ENCODE measurements at regions not wholly inside any gene's neighbourhood (a gene's known extent, or its start where the extent isn't known, plus 50 kb on each side); places are given as distances from the start of the nearest gene placed in this dataset.

DNA sequence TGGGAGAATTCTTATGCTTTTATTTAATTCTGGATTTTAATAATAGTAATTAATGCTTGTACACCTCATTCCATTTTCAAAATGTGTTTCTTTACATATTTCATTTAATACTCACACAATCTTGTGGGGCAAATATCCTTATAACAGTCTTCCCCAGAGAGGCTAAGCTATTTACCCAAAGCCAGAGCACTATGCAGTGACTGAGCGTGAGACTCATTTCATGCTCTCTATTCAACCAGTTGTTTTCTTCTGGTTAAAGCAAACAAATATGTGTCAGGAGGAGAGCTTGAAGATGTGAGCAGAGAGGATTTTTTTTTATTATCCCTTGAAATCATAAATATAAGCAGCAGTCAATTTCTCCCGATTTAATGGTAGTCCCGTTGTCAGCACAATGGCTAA, 548.3 kb upstream of the TBL1XR1 start:
- DNase-seq (ENCODE audit: low spot score), result no peak

DNA sequence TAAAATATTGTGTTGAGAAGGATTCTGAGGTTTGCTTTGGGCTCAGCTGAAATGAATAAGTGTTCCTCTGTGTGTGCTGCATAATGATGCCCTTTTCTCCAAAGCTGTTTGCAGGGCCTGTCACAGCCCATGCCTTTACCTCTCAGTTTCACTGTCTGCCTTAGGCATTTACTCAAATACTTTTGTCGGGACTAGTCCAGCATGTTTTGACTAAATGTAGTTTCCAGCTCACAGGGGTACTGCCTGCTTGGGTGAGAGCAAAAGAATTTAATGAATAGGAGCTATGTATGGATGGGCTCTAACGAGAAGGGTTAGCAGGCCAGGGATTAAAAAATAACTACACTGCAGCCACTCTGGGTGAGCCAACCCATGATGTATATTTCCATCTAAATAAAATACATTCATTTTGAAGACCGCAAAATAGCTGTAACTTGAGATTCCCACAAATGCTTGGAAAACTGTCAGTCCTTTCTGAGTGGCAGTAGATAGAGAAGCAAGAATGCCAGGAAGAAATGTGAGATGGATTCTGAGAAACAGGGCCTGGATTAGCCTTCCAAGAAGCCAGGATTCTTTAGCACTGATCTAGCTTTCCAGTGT, 549.2 kb upstream of the TBL1XR1 start:
- no peak for DNase-seq (ENCODE audit: low spot score)

DNA sequence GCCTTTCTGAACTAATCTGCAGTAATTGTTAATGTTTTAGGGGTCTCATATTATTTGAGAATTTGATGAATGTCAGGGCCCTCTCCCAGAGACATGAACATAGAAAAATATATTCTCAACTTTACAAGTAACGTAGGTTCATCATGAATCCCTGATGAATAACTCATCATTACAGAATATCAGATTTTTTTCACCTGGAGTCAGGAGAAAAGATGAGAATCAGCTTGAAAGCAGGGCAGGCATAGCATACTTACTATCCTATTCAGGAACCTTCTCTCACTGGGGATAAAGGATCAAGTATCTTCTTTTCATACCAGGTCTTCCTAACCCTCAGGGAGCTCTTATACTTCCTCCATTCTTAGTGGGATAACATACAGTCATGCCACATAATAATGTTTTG, 552.6 kb upstream of the TBL1XR1 start:
- no peak for DNase-seq (ENCODE audit: low spot score)

DNA sequence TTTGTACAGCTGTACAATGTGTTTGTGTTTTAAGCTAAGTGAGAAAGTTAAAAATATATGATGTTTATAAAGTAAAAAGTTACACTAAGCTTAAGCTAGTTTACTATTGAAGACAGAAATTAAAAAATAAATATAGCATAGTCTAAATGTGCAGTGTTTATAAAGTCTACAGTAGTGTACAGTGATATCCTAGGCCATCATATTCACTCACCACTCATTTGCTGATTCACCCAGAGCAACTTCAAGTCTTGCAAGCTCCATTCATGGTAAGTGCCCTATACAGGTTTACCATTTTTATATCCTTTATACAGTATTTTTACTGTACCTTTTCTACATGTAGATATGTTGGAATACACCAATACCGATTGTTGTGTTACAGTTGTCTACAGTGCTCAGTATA, 553.2 kb upstream of the TBL1XR1 start:
- DNase-seq (ENCODE audit: low spot score), result no peak

DNA sequence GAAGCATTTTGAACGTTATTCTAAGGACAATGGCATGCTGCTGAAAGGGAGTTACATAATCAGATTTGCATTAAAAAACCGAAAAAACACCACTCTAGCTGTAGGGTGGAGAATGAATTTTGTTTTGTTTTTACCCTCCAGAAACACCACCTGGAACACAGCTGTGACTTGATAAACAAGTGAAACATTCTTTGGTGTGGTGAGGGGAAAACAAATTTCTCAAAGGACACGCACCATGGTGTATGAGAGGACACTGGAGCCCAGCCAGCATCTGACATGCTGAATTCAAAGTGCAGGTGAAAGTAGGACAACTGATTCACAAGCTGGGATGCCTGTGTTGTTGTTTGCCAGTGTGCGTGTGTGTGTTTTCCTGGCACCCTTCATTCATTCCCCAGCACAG, 554.5 kb upstream of the TBL1XR1 start:
- DNase-seq (ENCODE audit: low spot score), result no peak

DNA sequence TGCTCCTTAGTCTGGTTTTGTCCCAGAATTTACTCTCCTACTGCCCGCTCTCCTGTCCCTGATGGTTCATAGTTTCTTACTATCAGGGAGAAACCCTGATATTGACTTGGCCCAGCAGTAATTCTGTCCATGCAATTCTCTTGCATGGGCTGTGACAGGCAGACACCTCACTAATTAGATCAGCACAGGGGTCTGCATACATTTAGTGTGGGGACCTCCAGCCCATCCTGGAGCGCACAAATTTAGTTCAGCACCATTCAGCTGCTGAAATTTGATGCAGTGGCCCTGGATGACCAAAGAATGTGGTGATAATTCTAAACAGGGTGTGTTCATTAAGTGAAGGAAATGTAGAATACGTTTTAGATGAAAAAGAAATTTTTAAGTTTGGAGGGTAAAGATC, 555.5 kb upstream of the TBL1XR1 start:
- no peak for DNase-seq (ENCODE audit: low spot score)

DNA sequence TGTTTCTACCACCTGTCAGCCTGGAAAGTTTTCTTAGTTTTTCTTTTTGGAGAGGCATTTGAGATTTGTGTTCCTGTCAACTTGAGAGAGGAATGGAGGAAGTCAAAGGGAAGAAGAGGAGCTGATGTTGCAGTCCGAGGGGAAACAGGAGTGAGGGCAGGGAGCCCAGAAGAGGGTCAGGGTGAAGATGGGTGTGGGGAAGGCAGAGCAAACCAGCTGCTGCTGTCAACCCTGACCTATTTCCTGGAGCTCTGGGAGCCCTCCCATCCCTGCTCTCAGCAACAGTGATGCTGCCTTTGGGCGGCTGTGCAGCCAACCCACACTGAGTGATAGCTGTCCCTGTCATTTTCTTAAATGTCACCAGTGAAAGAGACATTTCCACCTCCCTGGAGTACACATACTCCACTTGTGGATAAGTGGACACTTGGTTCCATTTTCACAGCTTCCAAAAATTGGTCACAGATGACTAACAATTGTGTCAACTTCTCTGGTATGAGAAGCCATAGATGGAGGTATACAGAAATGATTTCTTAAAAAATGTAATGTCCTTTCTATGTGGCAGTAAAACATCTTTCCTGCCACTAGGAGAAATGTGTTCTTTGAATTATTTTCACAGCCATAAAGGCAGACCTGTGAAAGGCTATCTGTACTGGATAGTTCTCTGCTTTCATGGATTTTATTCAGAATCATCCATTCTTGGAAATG, 556.3 kb upstream of the TBL1XR1 start:
- no peak for DNase-seq (ENCODE audit: low spot score)

DNA sequence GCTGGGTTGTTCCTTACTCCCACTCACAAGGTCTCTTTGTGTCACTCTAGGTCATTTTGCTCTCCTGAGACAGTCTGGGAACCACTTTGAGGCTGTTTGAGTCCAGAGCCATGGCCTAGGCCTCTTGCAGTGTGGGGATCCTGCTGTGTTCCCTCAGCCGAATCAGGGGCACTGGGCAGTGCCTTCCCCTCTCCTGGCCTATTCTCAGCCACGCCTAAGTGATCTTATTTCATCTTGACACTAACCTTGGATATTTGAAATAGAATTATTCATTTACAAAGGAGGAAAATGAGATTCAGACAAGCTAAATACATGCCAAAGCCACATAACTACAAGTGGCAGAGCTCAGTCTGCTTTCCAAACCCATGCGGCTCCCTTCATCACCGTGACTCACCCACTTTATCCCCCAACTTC, 557.2 kb upstream of the TBL1XR1 start:
- no peak for DNase-seq (ENCODE audit: low spot score)

DNA sequence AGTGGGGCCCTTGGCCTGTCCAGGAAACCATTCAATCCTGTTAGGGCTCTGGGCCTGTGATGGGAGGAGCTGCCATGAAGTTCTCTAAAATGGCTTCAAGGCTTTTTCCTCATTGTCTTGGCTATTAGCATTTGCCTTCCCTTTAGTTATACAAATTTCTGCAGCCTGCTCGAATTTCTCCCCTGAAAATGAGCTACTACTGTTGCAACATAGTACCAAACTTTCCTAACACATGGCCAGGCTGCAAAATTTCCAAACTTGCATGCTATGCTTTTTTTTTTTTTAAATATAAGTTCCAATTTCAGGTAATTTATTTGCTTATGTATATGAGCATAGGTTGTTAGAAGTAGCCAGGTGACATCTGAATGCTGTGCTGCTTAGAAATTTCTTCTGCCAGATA, 560.8 kb upstream of the TBL1XR1 start:
- DNase-seq (ENCODE audit: low spot score), result no peak

DNA sequence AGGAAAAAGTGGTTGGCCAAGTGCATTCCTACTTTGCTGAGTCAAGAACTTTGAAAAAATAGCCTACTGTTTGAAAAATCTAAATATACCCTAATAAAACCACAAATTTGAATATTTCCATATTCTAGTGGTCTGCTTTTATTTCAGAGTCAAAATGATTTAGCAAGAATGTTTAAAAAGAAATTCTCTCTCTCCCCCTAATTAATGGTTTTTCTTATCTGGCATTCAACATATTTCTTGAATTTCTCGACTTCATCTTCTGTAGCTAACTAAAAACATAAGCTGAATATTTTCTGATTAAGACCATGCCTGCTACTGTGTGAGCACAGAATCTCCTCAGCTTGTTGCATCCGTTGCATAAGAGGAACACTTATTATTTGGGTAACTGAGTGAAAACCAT, 563.5 kb upstream of the TBL1XR1 start:
- no peak for DNase-seq (ENCODE audit: low spot score)

DNA sequence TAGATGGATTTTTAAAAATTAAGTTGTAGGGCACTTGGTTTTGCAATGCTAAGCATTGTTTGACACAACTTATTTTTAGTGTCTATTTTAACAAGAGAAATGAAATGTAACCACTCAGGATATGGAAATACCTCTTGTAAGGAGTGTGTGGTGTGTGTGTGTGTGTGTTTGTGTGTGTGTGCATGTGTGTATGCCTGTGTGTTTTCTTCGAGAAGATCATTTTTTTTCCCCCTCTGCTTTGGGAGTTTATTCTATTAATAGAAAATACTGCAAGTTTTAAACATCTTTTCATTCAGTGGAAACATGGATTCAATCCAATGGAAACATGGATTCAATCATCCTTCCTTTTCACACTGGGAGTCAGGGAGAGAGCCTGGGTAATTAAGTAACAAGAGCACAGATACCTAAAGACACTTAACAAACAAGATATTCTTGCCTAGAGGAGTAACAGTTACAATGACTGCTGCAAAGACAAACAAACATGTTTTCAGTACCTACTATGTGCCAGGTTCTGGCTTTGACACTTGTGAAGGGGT, 567.2 kb upstream of the TBL1XR1 start:
- DNase-seq (ENCODE audit: low spot score), result no peak

DNA sequence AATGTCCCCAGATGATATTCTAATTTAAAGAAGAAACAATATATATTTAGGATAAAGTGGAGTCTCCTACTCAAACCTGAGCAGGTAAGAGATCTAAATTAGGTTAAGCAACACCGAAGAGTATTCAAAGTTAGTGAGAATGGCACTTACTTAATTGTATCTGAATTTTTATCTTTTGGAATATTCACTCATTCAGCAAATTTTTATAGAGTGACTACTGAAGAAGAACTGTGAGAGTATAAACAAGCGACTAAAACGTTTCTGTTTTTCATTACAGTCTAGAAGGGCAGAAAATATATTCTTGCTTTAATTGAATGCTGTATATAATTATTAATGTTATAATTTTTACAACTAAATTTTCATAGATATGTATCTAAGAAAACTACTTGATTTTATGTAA, 567.7 kb upstream of the TBL1XR1 start:
- no peak for DNase-seq (ENCODE audit: low spot score)

DNA sequence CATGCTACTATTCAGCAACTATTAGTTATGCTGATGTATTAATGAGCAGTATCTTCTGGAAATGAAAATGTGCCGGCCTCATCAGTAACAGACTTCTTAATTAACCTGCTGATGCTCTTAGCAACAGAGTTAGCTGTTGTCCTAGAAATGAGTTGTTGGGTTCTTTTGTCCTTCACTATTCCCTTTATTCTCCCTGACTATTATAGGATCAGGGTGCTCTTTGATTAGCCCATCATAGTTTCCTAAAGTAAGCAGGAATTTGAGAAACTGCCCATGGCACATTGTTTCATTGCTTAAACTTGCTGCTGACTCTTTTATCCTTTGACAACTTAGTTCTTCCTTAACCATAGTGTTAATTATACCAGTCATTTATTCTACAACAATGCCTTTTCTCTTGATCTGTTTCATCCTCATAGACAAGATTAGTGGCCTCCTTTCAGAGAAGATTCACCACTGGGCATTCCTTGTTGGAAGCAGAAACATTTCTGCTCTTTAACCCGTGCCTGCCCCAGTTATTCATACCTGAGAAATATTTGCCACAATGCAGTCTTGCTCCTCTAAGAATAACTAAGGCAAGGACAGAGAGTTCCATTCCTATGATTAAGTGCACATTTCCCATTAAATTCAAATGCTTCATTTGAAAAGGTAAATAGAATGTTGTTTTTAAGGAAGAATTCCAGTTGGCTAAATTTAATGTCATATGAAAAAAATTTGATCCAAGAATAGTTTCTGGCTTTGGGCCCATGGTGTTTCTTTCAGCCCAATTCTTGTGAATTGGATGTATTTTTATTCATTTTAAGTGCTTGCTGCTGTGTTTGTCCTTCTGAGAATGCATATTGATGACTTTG, 573.3 kb upstream of the TBL1XR1 start:
- no peak for DNase-seq (ENCODE audit: low spot score)

DNA sequence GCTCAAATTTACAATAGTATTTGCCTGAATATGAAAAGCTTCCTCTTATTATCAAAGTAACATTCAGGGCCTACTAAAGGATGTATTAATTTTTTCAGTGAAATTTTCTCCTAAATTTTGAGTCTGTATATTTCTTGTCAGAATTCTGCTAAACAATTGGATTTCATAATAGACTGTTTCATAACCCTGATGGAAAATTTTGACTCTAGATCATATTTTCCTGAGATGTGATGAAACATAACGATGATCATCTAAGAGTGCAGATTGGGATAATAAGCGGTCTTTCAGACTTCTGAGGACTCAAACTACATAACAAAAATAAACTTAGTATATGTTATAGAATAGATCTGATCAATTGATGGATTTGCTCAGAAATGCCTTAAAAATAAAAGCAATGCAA, 574.5 kb upstream of the TBL1XR1 start:
- no peak for DNase-seq (ENCODE audit: low spot score)

DNA sequence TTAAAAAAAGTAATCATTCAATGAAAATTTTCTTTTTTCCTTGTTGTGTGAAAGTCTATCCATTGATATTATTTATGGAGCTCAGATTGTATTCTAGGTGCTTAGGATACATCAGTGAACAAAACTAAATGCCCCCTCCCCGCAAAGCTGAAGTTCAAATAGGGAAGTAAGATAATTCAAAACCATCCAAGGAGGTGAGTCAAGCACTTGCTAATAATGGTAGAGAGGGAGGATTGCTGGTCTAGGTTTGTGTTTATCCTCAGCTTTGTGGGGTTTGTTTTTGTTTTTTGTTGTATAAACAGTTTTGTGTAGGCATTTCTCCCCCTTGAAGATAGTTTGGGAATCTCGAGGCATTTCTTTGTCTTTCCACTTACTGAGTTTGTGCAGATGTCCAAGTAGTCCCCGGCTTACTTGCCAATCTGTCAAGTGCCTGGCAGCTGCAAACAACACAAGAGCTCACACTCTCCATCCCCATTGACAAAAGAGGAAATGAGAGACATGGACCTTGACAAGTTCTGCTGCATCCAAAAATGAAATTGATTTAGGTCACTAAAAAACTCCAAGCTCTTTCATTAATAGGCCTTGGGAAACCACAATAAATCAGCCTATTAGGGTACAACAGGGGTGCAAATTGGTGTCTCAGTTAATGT, 575.8 kb upstream of the TBL1XR1 start:
- DNase-seq (ENCODE audit: low spot score), result no peak

DNA sequence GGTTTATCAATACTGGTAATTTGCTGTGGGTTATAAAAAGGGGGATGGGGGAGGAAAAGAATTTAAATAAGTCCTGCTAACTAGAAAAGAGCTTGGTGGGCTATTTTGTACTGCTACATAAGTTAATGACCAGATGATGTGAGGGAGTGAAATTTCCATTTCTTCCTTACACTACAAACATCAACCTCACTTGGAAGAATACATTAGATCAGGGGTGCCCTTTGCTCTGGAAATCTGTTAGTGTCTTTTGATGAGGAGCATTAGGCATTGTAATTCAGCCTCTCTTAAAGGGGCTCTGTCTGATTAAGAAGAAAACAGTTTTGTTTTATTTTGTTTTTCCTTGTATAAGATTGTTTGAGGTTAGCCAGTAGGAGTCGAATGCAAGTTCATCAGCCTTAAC, 576.4 kb upstream of the TBL1XR1 start:
- no peak for DNase-seq (ENCODE audit: low spot score)

DNA sequence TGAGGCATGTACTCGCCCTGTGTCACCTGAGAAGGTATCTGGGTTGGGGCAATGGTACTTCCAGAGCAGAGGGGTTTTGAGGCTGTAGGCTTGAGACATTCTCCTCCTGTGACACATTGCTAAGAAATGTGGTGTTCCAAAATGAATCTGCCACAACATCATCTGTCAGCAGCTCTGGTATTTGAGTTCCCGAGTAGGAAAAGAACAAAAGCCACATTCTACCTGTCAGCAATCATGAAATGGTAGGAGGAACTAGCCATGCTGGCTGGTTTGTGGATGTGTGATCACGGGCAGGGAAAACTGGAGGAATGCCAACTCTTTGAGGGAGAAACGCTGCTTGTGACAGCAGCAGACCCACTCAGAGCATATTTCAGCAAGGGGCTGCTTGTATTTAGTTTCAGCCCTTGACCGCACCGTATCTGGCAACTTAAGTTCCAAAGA, 579.4 kb upstream of the TBL1XR1 start:
- no peak for DNase-seq (ENCODE audit: low spot score)

DNA sequence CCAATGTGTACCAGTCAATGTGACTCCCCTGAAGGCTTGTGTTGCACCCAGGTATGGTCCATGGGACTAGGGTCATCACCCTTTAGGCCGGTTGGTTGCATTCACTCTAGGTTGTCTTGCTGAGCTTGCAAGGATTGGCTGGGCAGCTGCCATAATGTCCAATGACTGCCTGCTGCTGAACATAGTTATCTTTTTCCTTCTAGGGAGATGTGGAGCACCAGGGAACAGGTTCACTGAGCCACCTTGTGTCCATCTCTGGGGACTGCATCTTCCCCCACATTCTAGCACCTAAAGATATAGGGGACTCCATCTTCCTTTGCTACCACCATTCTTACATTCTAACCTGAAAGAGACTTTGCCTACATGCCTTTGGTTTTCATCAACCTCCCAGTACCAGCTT, 580.4 kb upstream of the TBL1XR1 start:
- peak; percentile 47 for DNase-seq (ENCODE audit: low spot score)

DNA sequence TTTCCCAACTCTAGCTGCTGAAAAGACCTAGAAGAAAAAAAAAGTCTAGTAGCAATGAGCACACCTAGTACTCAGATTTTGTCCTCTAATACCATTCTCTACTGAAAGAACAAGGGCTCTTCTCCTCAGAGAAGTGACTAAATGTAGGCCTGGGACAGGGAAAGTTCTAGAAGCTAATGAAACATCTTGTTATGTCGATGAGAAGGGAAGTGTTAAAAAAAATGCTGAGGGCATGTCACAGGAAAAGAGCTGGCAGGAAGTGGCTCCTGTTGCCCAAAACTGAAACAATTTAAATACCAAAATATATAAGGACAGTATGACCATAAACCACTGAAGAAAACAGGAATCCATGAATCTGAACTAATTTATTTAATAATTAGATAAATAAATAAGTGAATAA, 581.4 kb upstream of the TBL1XR1 start:
- DNase-seq (ENCODE audit: low spot score), result peak; percentile 27

DNA sequence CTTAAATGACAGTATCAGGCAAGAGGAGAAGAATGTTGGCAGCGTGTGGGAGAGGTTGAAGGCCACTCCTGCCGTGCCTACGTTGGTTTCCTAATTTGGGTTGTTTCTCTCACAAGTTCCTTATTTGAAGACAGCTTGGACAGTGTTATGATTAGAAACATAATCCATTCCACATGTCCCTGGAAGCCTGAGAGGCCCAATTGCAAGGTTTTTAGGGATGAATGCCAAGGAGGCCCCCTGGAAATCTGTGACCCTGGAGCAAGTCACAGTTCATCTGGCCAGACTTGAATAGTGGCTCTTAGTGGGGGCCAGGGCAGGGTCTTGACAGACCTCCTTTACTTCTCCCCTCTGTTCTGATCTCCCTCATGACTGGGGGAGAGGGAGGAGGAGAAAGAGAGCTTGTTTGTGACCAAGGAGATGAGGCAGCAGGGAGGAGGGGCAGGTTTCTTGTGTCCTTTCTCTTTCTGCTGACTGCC, 584.4 kb upstream of the TBL1XR1 start:
- DNase-seq (ENCODE audit: low spot score), result no peak

DNA sequence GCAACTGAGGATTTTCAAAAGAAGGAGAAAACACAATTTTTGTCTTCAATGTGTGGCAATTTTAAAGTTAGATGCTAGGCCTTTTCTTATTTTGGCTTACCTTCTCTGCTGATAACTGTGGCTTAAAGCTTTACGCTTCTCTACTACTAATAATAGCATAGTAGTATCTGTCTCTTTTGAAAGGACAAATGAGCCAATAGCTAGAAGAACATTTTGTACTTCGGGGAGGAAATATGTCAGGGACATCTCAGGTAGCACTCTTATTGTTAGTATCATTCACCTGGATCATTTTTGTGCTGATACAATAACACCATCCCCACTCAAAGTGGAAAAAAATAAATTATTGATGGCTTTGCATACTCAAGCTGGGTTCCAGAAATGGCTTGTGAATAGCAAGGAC, 586.1 kb upstream of the TBL1XR1 start:
- no peak for DNase-seq (ENCODE audit: low spot score)

DNA sequence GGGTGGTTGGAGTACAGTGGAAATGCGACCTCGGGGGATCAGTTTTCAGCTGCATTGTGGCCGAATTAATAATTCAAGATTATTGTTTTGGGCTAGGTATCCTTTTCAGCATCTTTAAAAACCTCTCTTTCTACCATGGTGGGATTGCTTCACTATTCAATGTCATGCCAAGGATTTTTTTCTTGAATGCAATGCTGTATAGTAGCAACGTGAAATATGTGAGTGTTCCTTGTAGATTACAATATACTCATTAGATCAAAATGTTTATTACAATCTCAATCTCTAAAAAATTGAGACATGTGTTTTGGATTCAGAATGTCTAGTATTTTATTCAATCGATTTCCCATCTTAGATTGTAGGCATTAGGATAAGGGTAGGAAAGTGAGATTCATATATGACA, 586.5 kb upstream of the TBL1XR1 start:
- no peak for DNase-seq (ENCODE audit: low spot score)
